Omental fat pad (tissue), 3 donors: ENCODE measurements at regions not wholly inside any gene's neighbourhood (a gene's known extent, or its start where the extent isn't known, plus 50 kb on each side); places are given as distances from the start of the nearest gene placed in this dataset.
A peak's percentile ranks its signal among the peaks of the same experiment; 100 is the strongest.

Experiments
- ATAC-seq: fragments of 150-250 bp; one replicate; pipeline ENCODE4 v1.9.1; 2016; ENCODE audit warnings: mild to moderate bottlenecking, moderate library complexity; ENCODE audit not compliant: low FRiP score
- DNase-seq: peaks from one replicate; pipeline ENCODE4 v3.0.0-alpha.2; 2019; ENCODE audit warnings: low spot score
- CTCF ChIP-seq, 3 donors: fragments of 450-650 bp; IDR thresholded peaks; one replicate each; pipeline ENCODE4 v1.5.1; 2016 to 2017; ENCODE audit warnings: antibody characterized with exemption in 3 of 3, mild to moderate bottlenecking in 3 of 3, moderate library complexity in 2 of 3

GRCh38 chr20:6919792-6920468 lies 152.4 kb downstream of the BMP2 start:
- no peak for TF ChIP-seq CTCF (IDR thresholded peaks at IDR 0.05)
- ATAC-seq (no peak), DNase-seq (no peak)

GRCh38 chr20:6920991-6921613 lies 153.6 kb downstream of the BMP2 start:
- TF ChIP-seq CTCF (IDR thresholded peaks at IDR 0.05) = no peak
- DNase-seq (no peak), ATAC-seq (no peak)

- ATAC-seq (no peak), DNase-seq (no peak)
- no peak for TF ChIP-seq CTCF (IDR thresholded peaks at IDR 0.05)
Measured at GRCh38 chr20:6921717-6922386, 154.4 kb downstream of the BMP2 start.

GRCh38 chr20:6924681-6925080 lies 157.2 kb downstream of the BMP2 start:
- ATAC-seq (peak; percentile 28), DNase-seq (no peak)
- TF ChIP-seq CTCF (IDR thresholded peaks at IDR 0.05) = no peak

GRCh38 chr20:6925744-6926278 lies 158.3 kb downstream of the BMP2 start:
- no peak for DNase-seq
- no peak for TF ChIP-seq CTCF (IDR thresholded peaks at IDR 0.05)
- peak; percentile 62 for ATAC-seq

GRCh38 chr20:6940048-6940447 lies 172.6 kb downstream of the BMP2 start:
- no peak for ATAC-seq
- no peak for DNase-seq
- no peak for TF ChIP-seq CTCF (IDR thresholded peaks at IDR 0.05)
